Activated naive CD8-positive, alpha-beta T cell (primary cell): ENCODE measurements at regions not wholly inside any gene's neighbourhood (a gene's known extent, or its start where the extent isn't known, plus 50 kb on each side); places are given as distances from the start of the nearest gene placed in this dataset.
A peak's percentile ranks its signal among the peaks of the same experiment; 100 is the strongest.

Experiments used
- H3K27ac Mint-ChIP-seq: one replicate; pipeline ENCODE4 v1.8.0; 2021; ENCODE audit warnings: mixed read lengths
- H3K27me3 Mint-ChIP-seq: one replicate; pipeline ENCODE4 v1.8.0; 2021; ENCODE audit warnings: mixed read lengths
- H3K36me3 Mint-ChIP-seq: one replicate; pipeline ENCODE4 v1.8.0; 2021; ENCODE audit warnings: mixed read lengths
- H3K4me1 Mint-ChIP-seq: one replicate; pipeline ENCODE4 v1.8.0; 2021; ENCODE audit warnings: low read depth, mixed read lengths
- H3K4me3 Mint-ChIP-seq: one replicate; pipeline ENCODE4 v1.8.0; 2021; ENCODE audit warnings: mild to moderate bottlenecking, mixed read lengths
- H3K9me3 Mint-ChIP-seq: one replicate; pipeline ENCODE4 v1.8.0; 2021; ENCODE audit warnings: low read depth, mixed read lengths

DNA sequence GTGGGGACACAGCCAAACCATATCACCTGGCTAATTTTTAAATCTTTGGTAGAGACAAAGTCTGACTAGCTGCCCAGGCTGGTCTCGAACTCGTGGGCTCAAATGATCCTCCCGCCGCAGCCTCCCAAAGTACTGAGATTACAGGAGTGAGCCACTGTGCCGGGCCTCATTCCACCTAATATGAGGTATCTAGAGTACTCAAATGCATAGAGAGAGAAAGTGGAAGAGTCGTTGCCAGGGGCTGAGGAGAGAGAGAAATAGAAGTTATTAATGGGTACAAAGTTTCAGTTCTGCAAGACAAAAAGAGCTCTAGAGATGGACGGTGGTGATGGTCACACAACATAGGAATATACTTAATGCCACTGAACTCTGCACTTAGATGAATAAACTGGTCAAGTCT lies 119.6 kb downstream of the TOMM20 start:
- Mint-ChIP-seq H3K27ac (peak overlapping the region; percentile 83), H3K9me3 (no peaks in the 10 kb centered on the region), H3K36me3 (no peaks in the 10 kb centered on the region), H3K27me3 (no peaks in the 10 kb centered on the region), H3K4me3 (peak overlapping the region; percentile 17), H3K4me1 (peaks cover 75% of the 10 kb centered on the region)

GRCh38 chr1:235008239-235008638 lies 120.4 kb downstream of the TOMM20 start:
- Mint-ChIP-seq H3K36me3 (no peaks in the 10 kb centered on the region), H3K4me1 (peaks cover 73% of the 10 kb centered on the region), H3K9me3 (no peaks in the 10 kb centered on the region), H3K27ac (peak overlapping the region; percentile 84), H3K27me3 (no peaks in the 10 kb centered on the region), H3K4me3 (peak overlapping the region; percentile 53)

- H3K36me3 Mint-ChIP-seq = no peaks in the 10 kb centered on the region
- peaks cover 62% of the 10 kb centered on the region for H3K4me1 Mint-ChIP-seq
- H3K4me3 Mint-ChIP-seq = no peak overlapping the region
- no peaks in the 10 kb centered on the region for H3K9me3 Mint-ChIP-seq
- H3K27ac Mint-ChIP-seq = no peak overlapping the region
- H3K27me3 Mint-ChIP-seq = no peaks in the 10 kb centered on the region
Measured at GRCh38 chr1:235006816-235007215, 121.8 kb downstream of the TOMM20 start.

DNA sequence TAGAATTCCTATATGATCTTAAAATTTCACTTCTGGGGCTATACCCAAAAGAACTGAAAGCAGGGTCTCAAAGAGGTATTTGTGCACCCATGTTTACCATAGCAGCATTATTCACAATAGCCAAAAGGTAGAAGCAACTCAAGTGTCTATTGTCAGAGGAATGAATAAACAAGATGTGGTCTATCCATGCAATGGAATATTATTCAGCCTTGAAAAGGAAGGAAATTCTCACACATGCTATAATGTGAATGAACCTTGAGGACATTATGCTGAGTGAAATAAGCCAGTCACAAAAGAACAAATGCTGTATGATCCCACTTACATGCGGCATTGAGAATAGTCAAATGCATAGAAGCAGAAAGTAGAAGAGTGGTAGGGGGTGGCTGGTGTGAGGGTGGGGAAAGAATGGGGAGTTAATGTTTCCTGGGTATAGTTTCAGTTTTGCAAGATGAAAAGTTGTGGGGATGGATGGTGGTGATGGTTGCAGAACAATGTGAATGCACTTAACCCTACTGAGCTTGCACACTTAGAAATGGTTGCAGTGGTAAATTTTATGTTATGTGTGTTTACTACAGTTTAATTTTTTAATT lies 122.4 kb downstream of the TOMM20 start:
- Mint-ChIP-seq H3K27me3 (no peaks in the 10 kb centered on the region), H3K36me3 (no peaks in the 10 kb centered on the region), H3K4me3 (peak overlapping the region; percentile 31), H3K9me3 (no peaks in the 10 kb centered on the region), H3K4me1 (peaks cover 58% of the 10 kb centered on the region), H3K27ac (no peak overlapping the region)

- Mint-ChIP-seq H3K36me3 (no peaks in the 10 kb centered on the region), H3K27me3 (no peaks in the 10 kb centered on the region), H3K27ac (no peak overlapping the region), H3K4me3 (no peak overlapping the region), H3K4me1 (peaks cover 45% of the 10 kb centered on the region), H3K9me3 (no peaks in the 10 kb centered on the region)
Measured at GRCh38 chr1:235004840-235005391, 123.7 kb downstream of the TOMM20 start.

- H3K27me3 Mint-ChIP-seq = no peaks in the 10 kb centered on the region
- H3K36me3 Mint-ChIP-seq = no peaks in the 10 kb centered on the region
- H3K4me3 Mint-ChIP-seq = no peak overlapping the region
- H3K27ac Mint-ChIP-seq = no peak overlapping the region
- H3K4me1 Mint-ChIP-seq = peaks cover 40% of the 10 kb centered on the region
- no peaks in the 10 kb centered on the region for H3K9me3 Mint-ChIP-seq
Measured at GRCh38 chr1:235004276-235004675, 124.4 kb downstream of the TOMM20 start.

GRCh38 chr1:235002706-235003300 lies 125.8 kb downstream of the TOMM20 start:
- no peak overlapping the region for H3K4me3 Mint-ChIP-seq
- H3K27ac Mint-ChIP-seq = no peak overlapping the region
- no peaks in the 10 kb centered on the region for H3K9me3 Mint-ChIP-seq
- H3K27me3 Mint-ChIP-seq = no peaks in the 10 kb centered on the region
- H3K36me3 Mint-ChIP-seq = no peaks in the 10 kb centered on the region
- peaks cover 27% of the 10 kb centered on the region for H3K4me1 Mint-ChIP-seq

DNA sequence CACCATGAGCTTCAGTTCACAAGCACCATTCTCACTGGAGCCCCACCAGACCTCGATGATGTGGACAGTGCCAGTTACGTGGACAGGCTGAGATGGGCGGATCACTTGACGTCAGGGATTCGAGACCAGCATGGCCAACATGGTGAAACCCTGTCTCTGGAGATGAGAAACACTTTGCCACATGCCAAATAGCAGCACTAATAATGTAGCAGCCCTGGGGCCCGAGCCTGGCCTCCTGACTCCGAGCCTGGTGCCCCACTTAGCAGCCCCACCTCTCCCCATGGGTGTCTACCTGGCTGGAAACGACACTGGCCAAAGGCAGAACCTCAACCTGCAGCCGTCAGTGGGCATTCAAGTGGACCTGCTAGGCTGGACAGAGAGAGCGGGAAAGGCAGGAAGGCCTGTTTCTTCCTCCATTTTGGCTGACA lies 129.1 kb downstream of the TOMM20 start:
- H3K36me3 Mint-ChIP-seq = no peaks in the 10 kb centered on the region
- H3K27ac Mint-ChIP-seq = no peak overlapping the region
- no peaks in the 10 kb centered on the region for H3K27me3 Mint-ChIP-seq
- no peaks in the 10 kb centered on the region for H3K9me3 Mint-ChIP-seq
- H3K4me1 Mint-ChIP-seq = peaks cover 9% of the 10 kb centered on the region
- no peak overlapping the region for H3K4me3 Mint-ChIP-seq

- H3K9me3 Mint-ChIP-seq = no peaks in the 10 kb centered on the region
- H3K27ac Mint-ChIP-seq = no peak overlapping the region
Measured at GRCh38 chr1:234997896-234998741, 130.5 kb downstream of the TOMM20 start.

DNA sequence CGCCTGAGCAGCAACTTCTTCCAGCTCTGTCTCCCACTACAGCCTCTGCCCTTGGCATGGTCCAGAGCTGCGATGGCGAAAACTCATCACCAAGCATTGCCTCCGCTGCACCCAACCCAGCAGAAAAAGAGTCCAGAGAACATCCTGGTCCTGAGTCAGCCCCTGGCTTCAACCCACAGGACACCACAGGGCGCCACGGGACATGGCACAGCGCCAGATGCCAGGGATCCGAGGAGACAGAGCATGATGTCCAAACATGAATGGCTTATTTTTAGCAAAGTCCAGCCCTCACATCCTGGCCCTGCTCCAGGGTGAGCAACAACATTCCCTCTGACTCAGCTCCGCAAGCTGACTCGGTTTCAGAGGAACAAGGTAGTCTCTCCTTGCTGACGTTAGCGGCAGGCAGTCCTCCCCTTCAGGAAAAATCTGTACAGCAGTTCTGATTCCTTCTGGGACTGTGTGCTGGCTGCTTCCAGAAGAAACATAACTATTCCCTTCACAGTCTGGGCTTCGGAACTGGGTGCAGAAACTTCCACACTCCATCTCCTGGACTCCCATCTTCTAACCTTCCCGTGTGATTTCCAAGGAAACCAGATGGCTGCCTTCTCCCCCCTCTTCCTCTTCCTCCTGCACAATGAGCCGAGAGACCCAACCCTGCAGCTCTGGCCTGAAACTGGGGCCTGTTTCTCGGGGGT lies 131.3 kb downstream of the TOMM20 start:
- Mint-ChIP-seq H3K36me3 (no peaks in the 10 kb centered on the region), H3K27me3 (no peaks in the 10 kb centered on the region), H3K4me1 (peaks cover 7% of the 10 kb centered on the region), H3K4me3 (no peak overlapping the region), H3K27ac (no peak overlapping the region), H3K9me3 (no peaks in the 10 kb centered on the region)

More at GRCh38 chr1:234997896-234998741, 130.5 kb downstream of the TOMM20 start:
- Mint-ChIP-seq H3K4me3 (no peak overlapping the region), H3K36me3 (no peaks in the 10 kb centered on the region), H3K4me1 (peaks cover 9% of the 10 kb centered on the region), H3K27me3 (no peaks in the 10 kb centered on the region)

DNA sequence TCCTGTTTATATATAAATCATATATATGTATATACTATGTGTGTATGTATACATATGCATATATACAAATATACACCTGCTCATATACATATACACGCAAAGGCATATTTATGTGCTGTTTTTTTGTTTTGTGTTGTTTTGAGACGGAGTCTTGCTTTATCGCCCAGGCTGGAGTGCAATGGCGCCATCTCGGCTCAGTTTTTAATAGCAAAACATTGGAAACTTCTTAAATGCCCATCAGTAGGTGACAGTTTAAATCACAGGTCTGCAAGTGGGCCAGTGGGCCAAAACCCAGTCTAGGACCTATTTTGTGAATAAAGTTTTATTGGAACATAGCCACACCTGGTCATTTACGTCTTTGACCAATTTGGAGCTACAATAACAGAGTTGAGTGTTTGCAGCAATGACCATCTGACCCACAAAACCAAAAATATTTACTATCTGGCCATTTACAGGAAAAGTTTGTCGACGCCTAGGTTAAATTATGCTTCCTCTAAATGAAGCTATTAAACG lies 132.3 kb downstream of the TOMM20 start:
- H3K4me1 Mint-ChIP-seq = peaks cover 7% of the 10 kb centered on the region
- no peaks in the 10 kb centered on the region for H3K27me3 Mint-ChIP-seq
- no peaks in the 10 kb centered on the region for H3K36me3 Mint-ChIP-seq
- H3K27ac Mint-ChIP-seq = no peak overlapping the region
- no peaks in the 10 kb centered on the region for H3K9me3 Mint-ChIP-seq
- no peak overlapping the region for H3K4me3 Mint-ChIP-seq

DNA sequence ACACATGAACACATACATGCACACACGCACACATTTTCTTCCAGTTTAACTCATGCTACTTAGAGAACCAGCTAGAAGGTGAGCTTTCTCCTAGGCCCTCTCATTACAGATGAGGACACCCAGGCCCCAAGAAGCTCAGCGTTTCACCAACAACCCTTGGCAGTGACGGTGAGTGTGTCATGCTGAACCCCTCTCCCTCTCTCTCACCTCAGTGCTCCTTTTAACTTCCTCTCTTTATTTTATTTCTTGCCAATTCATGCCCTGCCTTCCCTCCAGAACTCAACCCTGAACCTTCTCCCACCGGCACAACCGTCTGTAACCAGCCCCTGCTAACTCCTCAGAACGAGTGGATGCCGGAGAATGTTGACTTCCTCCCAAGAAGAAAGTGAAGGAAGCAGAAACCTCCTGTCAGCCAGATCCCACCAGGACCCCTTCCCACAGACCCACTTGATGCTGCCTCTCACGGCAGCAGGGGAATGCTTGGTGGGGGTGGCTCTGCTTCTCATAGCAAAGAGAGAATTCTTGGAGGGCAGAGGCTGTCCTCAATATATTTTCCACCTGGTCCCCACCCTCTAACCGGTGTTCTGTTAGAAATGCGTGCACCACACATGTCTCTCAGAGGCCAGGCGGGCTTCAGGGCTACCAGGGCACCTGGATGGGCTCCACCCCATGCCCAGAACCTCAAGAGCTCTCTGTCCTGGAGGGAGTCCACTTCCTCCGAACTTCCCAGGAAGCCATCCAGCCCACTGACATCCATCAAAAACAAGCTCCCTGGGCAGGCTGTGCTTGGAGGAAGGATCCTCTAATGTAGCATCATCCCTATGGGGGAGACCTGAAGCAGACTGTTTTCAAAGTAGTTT lies 134.0 kb downstream of the TOMM20 start:
- H3K27ac Mint-ChIP-seq = no peak overlapping the region
- no peaks in the 10 kb centered on the region for H3K9me3 Mint-ChIP-seq
- H3K4me1 Mint-ChIP-seq = peaks cover 20% of the 10 kb centered on the region
- no peaks in the 10 kb centered on the region for H3K27me3 Mint-ChIP-seq
- H3K36me3 Mint-ChIP-seq = no peaks in the 10 kb centered on the region
- no peak overlapping the region for H3K4me3 Mint-ChIP-seq

- no peaks in the 10 kb centered on the region for H3K9me3 Mint-ChIP-seq
- H3K4me1 Mint-ChIP-seq = peaks cover 44% of the 10 kb centered on the region
- H3K27ac Mint-ChIP-seq = no peak overlapping the region
- no peak overlapping the region for H3K4me3 Mint-ChIP-seq
- H3K36me3 Mint-ChIP-seq = no peaks in the 10 kb centered on the region
- H3K27me3 Mint-ChIP-seq = no peaks in the 10 kb centered on the region
Measured at GRCh38 chr1:234992065-234992464, 136.6 kb downstream of the TOMM20 start.
